NCI-H1436 (cell line): ENCODE measurements at regions not wholly inside any gene's neighbourhood (a gene's known extent, or its start where the extent isn't known, plus 50 kb on each side); places are given as distances from the start of the nearest gene placed in this dataset.
"Not testable (repeated sequence)": the region's sequence is repeated elsewhere in the genome, so short reads cannot be mapped to it uniquely, and the experiment has no call there.

Experiments used
- DNase-seq: peaks from one replicate; lab custom pipeline; 2025; lab: John Stamatoyannopoulos, UW

GRCh38 chr7:81833401-81833800 lies 63.6 kb upstream of the HGF start:
- DNase-seq = no peak

- no peak for DNase-seq
Measured at GRCh38 chr7:81831883-81832282, 62.0 kb upstream of the HGF start.

GRCh38 chr7:81829511-81829910 lies 59.7 kb upstream of the HGF start:
- DNase-seq = not testable (repeated sequence)

GRCh38 chr7:81822811-81823210 lies 53.0 kb upstream of the HGF start:
- DNase-seq = no peak

- DNase-seq = no peak
Measured at GRCh38 chr7:81819861-81820260, 50.0 kb upstream of the HGF start.
